ENCODE measurements at regions not wholly inside any gene's neighbourhood (a gene's known extent, or its start where the extent isn't known, plus 50 kb on each side); places are given as distances from the start of the nearest gene placed in this dataset.
A peak's percentile ranks its signal among the peaks of the same experiment; 100 is the strongest.

DNA sequence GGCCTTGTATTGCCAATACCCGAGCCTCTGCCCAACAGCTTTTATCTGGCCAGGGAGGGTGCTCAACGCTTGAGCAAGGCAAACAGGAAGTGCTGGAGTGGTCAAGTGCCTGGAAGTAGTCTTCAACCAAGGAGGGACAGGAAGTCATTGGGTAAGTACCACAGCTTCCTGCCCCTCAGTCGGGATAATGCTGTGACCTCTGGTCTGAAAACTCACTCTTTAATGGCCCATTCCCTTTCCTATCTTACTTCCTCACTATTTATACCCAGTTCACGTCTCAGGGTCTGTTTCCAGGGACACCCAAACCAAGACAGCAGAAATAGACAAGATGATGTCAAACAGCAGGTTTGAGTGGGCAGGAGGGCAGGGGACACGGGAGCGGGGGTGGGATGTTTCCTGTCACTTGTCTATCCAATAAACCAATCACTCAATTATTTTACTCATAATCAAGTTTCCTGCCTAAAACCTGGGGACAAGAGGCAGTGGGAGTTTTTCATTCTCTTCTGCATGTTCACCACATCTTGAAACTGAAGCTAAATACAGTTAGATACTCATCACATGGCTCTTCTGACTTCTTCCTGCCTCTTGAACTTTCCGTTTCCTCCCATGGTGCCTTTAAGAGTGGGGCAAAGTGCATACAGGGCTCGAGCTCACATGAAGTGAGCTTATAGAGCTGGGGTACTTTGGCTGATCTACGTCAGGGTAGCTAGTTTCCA is 68.9 kb upstream of the CAB39 start:
- DNase-seq, result peak; percentile 82

DNA sequence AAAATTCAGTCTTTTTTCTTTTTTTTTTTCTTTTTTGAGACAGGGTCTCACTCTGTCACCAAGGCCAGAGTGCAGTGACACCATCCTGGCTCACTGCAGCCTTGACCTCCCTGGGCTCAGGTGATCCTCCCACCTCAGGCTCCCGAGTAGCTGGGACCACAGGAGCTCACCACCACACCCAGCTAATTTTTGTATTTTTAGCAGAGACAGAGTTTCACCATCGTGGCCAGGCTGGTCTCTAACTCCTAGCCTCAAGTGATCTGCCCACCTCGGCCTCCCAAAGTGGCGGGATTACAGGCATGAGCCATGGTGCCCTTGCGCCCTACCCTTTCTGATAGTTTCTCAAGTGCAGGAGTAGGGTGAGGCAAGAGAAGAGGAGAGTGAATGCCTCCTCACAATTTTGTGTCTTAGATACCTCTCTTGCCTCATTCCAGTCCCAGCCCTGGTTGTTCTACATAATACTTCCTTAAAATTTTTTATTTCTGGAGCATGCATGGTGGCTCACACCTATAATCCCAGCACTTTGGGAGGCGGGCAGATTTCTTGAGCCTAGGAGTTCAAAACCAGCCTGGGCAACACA is 68.2 kb upstream of the CAB39 start:
- DNase-seq, result peak; percentile 12

DNA sequence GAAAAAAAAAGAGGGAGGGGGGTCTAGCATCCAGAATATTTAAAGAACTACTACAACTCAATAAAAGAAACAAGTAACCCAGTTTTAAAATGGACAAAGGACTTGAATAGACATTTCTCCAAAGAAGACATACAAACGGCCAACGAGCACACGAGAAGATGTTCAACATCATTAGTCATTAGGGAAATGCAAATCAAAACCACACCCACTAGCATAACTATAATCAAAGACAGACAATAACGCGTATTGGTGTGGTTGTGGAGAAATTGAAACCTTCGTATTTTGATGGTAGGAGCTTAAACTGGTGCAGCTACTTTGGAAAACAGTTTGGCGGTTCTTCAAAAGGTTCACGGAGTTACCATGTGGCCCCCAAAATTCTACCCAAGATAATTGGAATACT is 64.3 kb upstream of the CAB39 start:
- DNase-seq, result no peak

DNA sequence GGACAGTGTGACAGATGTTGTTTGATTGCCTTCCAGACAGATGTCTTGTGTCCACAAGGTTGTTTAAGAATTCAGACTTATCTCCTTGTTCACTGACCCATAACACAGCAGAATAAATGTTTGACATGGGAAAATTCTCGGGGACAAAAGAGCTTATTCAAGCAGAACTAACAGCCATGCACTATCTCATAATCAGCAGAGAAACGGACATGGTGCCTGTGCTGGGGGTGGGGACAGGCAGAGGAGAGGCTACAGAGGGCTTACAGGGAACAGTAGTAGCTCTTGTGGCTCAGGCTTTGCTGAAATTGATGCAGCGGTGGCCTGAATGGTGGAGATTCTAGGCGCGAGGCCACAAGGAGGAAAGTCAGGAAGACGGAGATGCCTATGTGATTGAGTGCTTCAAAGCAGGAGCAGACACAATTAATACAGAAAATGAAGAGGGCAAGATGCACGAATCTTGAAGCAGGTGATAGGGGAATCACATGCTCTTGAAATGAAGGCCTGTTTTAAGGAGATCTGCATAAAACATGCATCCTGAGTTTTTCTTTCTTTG is 62.0 kb upstream of the CAB39 start:
- no peak for DNase-seq

DNA sequence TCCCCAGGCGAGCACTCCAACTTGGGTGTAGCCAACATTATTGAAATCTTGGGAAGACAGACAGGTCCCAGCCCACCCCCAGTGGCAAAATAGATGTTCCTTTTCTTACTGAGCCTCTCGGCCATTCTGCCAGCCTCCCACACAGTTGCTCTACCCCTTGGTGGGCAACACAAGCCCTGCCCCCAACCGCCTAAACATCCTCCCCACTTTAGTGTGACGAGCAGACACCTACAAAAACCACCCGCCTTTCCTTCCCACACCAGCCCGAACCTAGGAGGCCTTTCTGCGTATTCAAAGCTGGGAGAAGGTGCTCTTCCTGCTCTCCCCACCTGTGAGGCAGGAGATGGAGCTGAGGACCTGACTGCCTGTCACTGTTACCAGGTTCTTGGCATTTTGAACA is 58.6 kb upstream of the CAB39 start:
- DNase-seq, result no peak

DNA sequence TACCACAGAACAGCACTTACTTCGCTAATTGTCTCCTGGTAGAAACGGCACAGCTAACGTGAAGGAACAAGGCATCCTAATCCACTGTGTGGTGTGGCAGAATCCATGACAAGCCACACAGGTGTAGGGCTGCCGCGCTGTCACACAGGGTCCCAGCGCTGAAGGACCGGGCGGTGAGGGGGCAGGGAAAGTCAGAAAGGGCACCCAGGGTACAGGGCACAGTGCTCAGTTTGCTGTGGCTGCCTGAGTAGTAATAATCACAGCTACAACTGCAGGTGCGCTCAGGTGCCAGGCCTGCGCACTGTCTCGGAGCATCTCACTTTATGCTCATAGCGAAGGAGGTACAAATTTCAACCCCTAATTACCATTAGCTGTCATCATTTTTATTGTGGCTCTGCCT is 55.2 kb upstream of the CAB39 start:
- DNase-seq, result no peak

DNA sequence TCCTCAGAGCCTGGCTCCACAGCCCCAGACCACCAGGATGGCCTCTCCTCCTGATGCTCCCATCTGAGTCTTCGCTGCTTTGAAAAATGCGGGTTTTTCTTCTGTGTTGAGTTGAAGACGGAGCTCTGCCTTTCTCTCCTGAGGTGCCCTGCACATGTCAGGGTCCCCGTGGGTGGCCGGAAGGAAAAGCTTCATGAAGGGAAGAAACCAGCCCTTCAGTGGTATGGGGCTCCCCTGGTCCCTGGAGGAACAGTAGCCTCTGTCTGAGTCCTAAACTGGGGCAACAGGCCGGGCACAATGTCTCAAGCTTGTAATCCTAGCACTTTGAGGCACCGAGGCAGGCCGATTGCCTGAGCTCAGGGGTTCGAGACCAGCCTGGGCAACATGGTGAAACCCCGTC is 54.7 kb upstream of the CAB39 start:
- DNase-seq, result peak; percentile 18

DNA sequence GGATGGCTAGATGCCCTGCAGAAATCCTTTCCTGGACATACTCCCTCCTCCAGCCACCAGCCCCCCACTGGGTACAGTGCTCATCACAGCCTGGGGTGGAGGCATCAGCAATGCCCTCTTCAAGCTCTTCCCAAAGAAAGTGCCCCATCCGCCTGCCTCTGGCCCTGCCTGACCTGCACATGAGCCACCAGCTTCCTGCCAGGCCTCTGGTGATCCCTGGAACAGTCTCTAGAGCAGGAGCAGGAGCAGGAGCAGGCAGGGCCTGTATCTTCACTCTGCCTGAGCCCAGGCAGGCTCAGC is 54.1 kb upstream of the CAB39 start:
- DNase-seq, result no peak

DNA sequence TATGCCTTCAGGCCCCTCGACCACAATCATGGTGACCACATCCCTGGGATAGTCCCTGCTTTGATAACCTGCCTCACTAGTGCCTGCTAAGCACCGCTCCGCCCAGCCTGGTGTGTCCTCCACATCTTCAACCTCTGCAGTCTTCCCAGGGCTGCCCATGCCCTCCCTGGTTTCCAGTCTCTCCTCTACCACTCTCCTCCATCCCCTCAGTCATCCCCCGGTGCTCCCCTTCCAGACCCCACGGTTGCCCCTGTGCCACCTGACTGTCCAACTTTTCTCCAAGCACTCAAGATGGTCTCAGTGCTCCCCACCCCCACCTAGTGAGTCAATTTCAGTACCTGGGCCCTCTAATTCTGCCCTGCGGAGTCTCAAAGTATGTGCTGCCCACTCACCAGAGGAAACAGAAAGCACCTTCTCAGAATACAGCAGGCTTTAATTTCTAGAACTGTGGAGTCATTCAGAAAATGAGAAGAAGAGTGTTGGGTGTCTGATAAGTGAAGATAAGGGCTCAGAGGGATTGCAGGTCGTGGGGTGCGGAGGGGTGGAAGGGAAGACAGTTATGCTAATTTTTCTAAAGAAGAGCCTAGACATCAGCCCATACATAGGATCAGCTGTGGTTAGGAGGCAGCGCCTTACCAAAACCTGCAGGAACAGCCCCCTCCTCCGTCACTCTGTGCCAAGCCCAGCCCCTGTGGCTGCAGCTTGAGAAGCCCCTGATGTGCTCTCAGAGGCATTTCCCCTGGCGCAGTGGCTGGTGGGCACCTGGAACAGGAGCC is 53.6 kb upstream of the CAB39 start:
- DNase-seq, result peak; percentile 88

DNA sequence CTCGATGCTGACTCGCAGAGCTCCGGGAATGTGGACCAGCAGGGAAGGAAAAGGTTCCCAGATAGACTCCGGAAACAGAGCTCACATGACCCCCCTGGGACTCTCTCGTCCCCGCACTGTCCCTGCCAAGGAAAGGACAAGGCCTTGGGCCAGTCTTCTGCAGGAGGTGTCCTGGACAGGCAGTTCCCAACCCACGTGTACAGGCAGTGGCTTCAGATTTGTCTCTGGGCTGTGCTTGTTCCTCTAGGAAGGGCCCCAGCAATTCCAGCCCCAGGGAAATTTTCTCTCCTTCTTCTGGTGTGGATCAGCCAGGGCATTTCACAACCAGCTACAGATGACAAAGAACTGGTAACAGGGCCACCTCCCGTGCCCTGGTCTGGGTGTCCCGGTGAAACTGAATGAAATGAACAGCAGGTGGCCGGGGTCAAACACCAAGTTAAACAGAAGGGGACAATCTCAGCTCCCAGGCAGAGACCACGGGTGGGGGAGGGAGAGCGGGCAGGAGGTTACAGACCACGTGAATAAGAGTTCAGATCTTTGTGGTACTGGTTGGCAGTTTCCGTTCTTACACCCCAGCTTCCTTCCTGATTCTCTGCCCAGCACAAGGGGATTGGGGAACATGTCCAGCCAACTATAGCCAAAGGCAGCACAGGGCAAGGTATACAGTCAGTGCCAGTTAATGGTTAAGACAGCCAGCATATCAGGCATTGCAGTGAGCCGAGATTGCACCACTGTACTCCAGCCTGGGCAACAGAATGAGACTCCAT is 52.2 kb upstream of the CAB39 start:
- peak; percentile 80 for DNase-seq

DNA sequence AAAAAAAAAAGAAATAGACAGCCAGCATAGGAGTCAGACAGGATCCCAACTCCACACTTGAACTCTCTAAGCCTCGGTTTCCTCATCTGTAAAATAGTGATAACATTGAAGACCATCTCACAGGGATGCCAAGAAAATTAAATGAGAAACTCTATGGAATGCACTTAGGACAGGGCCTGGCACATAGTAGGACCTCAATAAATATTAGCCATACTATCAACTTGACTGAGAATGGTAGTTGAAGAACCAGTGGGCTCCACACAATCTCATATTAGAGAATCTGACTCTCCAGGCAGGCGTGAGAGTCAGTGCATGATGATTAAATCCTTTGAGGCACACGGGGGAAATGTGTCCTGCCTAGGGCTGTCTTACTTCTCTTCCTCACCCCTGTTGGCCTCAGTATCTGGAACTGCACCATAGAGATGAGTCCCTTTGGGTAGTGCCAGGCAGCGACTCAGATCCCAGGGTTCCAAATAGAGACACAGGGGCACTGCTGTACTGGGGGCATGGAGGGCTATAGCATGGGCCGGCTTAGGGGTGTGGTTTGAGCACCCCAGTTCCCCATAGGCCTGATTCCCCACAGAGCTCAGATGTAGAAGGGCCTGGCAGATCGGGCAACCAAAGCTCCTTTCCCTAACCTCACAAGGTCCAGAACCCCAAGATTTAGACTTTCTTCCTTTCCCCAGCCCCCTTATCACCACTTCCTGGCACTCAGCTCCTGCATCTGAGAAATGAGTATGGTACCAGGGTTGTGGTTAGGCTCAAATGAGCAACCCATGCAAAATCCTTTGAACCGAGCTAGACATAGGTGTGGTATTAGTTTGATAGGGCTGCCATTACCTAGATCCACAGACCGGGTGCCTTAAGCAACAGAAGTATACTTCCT is 51.3 kb upstream of the CAB39 start:
- peak; percentile 69 for DNase-seq
